ENCODE measurements at regions not wholly inside any gene's neighbourhood (a gene's known extent, or its start where the extent isn't known, plus 50 kb on each side); places are given as distances from the start of the nearest gene placed in this dataset.

DNA sequence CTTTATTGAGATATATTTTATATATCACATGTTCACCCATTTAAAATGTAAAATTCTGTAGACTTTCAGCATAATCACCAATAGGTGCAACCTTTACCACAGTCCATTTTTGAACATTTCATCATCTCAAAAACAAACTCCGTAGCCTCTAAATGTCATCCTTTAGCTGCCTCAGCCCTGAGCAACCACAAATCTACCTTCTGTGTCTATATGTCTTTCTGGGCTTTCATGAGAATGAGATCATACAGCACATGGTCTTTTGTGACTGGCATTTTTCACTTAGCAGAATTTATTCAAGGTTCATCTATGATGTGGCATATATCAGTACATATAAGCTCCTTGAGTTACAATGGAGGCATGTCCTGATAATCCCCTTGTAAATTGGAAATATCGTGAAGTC lies 320.5 kb downstream of the ETS1 start:
- no peak for DNase-seq

DNA sequence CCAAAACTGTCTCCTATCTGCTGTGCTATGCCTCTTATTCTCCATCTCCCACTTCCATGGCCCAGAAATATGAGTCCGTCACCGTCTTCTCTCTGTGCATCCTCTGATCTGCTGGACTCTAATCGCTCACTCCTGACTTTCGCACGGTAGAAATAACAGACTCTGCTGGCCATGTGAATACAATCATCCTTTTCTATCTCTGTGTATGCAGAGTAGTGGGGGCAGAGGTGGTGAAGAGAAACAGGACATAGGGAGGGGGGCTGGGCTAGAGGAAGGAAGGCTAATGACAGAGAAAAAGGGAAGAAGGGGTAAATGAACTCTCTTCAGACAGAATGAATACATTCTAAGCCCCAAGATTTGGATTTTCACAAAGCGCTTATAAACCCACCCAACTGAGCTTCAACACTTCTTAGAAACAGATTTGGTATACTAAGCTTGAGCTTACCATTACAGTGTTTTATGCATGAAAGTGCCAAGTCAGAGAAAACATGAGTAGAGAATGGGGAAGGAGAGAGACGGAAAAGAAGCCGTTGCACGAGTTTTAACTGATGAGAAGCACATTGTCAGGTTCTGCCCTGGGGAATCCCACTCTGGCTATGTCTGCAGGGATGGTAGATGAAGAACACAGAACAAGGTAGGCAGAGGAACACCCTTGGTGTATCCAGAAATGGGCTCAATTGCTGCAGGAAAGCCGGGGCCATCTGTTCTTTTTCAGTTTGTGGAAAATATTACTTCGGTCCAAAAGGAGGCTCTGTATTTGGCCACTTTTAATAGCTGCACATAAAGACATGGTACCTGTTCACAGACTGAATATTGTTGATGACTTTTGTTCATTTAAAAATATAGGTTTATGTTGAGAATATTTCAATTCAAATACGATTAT lies 324.7 kb downstream of the ETS1 start:
- no peak for DNase-seq

DNA sequence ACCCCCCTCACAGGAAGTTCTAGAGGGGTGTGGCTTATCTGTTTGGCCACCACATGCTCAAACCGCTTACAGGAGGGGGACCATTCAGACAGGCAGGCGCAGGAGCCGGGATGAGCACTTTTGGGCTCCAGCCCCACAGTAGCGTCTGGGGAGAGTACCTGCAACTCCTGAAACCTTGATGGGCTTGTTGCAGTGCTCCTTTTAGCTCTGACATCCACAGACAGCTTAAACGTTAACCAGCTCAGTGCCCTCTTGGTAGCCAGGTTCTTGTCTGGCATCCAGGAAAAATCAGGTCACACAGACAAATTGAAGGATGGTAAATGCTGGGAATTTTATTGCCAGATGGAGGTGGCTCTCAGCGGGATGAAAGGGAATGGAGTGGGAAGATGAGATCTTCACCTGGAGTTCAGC lies 326.3 kb downstream of the ETS1 start:
- no peak for DNase-seq

DNA sequence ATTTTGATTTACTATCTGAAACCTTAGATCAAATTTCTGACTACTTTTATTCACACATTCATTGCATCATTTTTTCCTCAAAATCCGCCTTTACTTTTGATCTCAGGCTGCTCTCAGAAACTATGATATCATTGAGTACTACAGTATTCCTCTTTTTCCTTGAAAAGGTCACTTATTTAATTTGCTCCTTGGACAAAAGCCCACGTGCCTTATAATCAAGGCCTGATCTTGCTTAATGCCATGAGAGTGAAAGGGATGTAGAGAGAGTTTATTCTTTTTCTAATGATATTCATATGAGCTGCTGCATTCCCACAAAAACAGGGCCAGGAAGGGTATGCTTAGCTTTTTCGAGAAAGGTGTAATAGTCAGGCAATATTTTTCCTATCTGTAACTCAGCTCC lies 327.0 kb downstream of the ETS1 start:
- no peak for DNase-seq

DNA sequence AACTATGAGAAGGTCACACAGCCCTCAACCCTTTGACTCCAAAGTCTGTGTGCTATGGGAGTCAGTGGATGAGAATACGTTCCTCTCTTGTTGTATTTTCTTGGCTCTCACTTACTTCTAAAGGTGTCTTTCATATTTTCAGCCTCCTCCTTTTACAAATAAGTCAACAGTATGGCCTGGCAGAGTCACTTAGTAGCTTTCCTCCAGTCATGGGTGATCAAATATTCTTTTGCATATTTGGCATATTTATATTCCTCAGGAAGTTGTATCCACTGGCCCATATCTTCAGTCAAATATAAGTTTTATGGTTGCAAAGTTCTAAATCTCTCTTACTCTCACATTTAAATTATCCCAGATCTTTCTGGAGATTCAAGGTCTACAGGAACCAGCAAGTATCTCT lies 327.5 kb downstream of the ETS1 start:
- no peak for DNase-seq

DNA sequence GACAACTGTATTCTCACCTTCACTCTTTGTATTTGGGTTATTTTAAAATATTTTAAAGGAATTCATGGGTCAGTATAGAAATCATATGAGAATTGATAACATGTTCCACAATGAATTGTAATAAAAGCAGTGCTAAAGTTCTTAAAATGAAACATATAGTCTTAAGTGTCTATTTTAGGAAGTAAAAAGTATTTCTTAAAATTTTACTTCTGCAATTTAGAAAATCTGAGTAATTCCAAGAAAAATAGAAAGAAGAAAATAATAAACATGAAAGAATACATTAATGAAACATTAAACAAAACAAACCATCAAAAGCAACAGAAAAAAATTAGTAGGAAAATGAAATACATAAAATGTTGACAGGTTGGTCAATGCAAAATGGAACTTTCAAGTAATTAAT lies 332.4 kb downstream of the ETS1 start:
- DNase-seq = no peak

DNA sequence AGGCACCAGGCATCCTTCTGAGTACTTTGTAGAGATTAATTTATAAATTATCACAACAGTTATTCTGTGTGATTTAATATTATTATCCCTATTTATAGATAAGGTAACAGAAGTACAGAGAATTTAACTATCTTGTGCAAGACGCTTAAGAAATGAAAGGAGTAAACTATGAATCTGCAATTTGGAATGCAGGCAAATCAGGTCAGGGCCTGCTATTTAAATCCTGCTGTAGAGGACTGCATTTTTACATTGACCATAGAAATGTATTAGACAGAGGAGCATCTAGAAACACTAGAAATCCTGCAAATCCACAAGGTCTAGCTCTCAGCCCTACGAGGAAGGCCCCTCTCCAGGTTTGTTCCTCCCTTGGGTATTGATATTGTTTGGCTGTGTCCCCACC lies 336.2 kb downstream of the ETS1 start:
- DNase-seq = no peak

DNA sequence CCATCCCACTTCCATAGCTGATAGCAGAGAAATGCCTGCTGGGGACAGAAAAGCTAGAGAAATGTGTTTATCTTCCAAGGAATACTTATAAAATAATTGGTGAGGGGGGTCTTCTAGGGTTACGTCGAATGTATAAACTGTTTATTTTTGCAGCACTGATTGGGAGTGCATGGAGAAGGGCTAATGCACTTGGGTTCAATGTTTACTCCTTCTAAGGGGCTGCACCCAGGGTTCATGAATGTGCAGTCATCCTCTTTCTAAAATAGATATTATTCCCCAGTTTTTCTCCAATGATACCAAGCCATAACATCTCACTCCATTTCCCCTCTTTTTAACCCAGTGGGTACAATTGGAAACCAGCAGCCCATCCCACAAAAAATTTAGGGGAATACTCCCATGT lies 336.9 kb downstream of the ETS1 start:
- no peak for DNase-seq

DNA sequence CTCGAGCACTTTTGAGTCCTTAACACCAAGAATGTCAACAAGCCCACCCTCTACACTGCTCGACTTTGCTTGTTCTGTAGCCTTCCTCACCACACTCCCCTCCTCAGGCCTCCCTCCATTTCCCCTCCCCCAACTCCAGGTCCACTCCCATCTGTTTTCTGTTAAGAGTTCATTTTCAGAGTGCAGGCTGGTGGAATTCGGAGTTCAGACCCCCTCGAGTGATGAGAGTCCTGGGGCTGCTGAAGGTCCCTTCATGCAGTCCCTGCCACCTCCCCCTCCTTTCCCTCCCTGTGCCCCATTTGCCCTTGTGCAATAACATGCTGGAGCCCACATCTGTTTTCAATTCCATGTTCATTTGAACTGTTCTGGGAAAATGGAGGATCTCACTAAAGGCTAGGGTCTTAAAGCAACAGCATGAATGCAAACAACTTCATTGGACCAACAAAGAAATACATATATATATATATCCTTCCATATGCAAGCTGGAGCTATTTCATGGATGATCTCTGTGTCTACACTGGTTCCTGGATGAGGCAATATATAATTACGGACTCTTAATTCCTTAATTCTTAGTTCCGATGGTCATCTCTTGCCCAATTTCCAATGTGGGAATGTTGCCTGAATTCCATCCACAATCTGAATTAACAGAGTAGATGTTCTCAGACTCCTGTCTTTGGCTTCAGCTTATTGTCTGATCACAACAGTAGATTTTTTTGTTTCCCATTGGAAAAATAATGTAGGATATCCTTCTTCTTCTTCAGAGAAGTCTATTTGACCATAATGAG lies 340.4 kb downstream of the ETS1 start:
- DNase-seq = peak in 1 of 3 donors; percentile 24

DNA sequence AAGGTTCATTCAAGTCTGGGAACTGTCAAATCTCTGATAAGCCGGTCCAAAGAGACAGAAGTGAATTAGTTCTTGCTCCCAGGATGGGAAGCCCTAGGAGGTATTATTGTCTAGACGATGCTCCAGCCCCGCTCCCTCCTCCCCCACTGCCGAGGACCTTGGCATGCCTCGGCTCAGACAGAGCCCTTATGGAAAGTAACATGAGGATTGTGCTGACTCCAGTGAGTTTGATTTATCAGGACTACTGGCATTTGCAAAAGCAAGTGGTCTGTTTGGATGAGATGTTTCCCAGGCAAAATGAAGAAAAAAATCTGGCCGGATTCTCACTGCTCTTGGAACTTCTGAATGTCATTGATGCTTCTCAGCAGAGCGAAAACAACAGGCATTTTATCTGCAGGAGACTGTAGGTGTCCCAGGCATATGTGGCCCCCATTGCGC lies 341.0 kb downstream of the ETS1 start:
- DNase-seq = peak; percentile 41 to 83 (median 54)

DNA sequence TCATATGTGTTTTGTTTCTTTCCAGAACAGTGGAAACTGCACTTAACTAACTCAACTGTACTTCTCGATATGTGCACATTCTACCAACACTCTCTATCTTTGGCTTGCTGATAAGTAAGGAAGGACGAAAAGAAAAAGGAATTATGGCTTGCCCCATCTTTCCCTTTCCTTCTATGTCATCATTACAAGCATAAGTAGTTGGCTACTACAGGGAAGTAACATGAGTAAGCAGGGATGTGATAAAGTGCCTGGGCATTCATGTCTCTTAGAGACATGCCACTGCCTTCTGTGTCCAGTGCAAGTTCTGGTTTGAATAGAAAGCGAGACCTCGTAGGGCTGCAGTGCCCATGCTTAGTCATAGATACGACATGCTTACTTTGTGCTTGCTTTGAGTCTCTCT lies 342.5 kb downstream of the ETS1 start:
- DNase-seq = no peak

DNA sequence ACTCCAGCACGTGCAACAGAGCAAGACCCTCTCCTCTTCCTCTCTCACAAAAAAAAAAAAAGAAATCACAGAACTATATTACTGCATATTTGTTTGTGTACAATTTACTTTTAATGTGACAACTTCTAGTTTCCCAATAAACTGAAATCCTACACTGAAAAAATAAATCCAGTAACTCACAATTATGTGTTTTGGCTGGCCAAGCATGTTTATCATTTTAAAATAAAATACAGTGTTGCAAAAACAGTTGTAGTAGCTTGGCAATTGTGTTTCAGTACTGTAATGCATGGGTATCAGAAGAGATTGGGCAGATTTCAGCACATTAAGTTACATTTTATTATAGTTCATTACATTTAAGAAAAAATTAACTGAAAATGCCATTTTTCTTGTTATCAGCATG lies 344.9 kb downstream of the ETS1 start:
- DNase-seq = no peak

DNA sequence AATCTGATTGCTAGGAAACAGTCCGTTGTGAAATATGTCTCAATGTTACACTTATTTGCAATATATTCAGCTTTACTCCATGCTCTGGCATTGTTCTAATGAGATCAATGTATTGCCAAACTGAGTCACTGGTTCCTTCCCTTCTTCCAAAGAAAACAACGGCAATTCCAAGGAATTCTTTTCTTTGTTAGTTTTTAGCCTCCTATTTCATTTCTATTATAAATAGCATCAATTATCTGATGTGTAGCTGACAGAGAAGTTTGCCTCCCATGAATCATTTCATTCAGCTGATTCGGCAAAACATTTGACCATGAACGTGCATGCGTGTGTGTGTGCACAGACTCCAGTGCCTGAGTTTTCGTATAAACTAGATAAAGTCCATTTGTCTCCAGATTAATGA lies 346.8 kb downstream of the ETS1 start:
- DNase-seq = peak; percentile 22 to 67 (median 39)

DNA sequence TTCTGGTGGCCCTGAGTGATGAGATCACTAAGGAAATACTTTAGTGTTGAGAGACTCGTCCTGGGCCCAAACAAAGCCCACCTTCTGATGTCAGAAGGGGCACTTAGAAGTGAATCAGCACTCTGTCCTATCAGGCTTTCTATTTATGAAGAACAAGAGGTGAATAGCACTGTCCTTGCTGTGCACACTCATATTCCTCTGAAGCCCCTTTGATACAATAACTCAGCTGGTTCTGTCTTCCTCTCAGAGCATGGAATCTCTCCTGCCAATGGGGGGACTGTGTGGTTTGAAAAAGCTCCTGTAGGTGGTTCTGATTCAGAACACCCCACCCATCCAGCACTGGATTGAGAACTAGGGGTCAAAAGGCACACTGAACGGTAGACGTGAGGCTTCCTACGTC lies 348.1 kb downstream of the ETS1 start:
- DNase-seq = no peak

DNA sequence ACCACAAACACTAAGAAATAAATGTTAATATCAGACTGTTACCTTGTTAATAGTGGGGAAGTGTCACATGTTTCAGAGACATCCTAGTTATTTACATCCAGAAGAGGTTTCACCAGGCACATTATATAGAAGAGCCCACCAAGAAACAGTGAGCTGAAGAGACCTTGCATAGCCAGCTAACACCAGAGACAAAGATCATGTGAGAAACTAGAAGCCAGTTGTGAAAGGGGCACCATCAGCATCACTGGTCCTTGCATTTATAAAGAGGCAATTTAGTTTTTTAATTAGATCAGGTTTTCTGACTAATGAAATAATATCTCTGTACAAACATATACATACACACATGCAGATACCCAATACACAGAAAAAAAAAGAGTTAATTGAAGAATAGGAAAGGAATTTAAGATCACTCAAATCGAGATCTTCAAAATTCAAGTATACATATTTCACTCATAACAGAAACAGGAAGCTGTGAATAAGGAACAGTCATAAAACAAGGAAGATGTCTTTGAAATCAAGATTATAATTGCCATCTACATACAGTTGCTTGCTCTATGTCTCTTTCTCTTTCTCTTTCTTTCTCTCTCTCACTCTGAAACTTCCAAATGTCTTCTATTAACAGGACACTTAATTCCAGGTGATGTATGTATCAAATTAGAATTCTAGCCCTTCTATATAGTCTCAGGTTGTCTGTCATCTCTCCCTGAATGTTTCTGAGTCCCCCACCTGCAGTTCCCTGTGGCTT lies 348.7 kb downstream of the ETS1 start:
- no peak for DNase-seq

DNA sequence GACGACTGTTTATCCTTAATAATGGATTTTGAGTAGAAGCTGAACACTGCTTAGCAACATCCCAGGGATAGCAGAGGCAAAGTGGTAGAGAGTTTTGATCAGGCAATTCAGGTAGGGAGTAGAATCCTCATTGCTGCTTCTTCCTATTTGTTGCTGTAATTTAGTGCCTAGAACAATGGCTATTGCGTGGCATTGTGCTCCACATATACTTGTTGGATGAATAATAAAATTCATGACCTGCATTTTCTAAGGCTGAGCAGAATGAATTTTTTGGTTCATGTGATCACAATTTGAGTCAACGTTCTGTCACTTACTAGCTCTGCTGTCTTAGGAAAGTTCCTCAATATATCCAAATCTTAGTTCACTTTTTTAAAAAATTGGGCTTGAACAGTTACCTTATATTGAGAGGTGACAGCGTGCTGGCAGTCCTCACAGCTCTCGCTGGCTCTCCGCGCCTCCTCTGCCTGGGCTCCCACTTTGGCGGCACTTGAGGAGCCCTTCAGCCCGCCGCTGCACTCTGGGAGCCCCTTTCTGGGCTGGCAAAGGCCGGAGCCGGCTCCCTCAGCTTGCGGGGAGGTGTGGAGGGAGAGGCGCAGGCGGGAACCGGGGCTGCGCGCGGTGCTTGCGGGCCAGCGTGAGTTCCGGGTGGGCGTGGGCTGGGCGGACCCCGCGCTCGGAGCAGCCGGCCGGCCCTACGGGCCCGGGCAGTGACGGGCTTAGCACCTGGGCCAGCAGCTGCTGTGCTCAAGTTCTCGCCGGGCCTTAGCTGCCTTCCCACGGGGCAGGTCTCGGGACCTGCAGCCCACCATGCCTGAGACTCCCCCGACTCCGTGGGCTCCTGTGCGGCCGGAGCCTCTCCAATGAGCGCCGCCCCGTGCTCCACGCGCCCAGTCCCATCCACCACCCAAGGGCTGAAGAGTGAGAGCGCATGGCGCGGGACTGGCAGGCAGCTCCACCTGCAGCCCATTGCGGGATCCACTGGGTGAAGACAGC lies 350.6 kb downstream of the ETS1 start:
- DNase-seq = no peak

DNA sequence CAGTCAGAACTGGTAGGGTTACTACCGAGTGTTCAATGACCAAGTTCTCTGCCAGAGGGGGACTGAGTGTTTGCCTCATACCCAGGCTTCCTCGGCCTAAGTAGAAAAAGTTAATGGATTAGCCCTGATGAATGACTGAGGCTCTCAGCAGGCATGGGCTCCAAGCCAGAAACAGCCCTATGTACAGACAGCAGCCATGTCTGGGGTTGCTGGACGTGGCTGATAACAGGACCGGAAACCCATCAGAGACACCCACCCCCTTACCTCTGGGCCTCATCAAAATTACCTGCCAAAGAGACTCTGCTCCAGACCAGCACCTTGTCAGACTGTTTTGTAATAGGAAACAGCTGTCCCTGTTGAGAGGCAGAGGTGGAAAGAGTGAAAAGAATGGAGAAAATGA lies 351.4 kb downstream of the ETS1 start:
- peak in 2 of 3 donors; percentile 16 to 37 for DNase-seq

DNA sequence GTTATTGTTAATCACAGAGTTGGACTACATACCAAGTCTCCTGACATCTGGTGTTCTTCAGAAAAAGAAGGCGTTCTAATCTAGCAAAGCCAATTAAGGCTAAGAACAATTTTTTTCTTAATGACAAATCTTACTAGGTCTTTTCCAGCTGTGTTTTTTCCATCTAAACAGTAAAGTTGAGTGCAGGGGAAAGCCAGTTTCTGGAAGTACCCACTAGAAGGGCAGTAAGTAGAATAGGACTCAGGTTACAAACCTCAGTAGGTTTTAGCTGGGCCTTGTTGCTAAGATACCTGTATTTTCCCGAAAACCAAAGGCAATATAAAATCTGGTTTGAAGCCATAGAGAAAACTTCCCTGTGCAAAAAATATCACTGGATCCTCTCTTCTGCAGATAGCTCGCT lies 351.9 kb downstream of the ETS1 start:
- peak in 2 of 3 donors; percentile 39 to 60 for DNase-seq

DNA sequence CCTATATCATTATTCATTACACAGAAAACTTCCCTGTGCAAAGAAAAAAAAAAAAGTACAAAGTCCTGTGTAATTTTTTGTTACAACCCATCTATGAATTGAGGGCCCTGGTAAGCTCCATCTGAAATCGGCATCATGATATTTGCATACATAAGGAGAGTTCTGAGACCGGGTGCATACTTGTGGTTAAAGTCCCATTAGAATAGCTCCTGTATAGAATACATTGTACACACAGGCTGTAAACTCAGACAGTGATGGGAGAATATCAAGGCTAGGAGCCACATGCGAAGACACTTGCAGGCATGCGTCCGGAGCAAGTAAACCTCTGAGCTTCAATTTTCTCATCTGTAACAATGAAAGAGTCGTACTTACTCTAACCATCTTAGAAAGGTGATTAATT lies 353.2 kb downstream of the ETS1 start:
- DNase-seq = no peak

DNA sequence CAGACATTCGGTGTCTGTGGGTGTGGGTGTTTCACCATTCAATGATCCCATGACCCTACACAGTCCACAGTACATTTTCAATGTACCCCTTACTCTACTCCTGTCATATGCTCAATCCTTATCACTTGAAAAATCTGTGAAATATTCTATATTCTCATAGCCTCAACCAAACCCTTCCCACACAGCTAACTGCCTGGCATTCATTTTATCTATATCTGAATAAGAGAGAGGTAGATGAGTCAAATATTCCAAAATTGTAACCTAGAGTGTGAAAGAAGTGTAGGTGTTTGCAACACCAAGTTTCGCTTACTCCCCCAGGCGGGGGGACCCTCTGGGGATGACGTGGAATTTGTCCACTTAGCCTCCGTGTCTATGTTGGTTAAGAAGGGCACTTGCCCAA lies 354.8 kb downstream of the ETS1 start:
- no peak for DNase-seq

DNA sequence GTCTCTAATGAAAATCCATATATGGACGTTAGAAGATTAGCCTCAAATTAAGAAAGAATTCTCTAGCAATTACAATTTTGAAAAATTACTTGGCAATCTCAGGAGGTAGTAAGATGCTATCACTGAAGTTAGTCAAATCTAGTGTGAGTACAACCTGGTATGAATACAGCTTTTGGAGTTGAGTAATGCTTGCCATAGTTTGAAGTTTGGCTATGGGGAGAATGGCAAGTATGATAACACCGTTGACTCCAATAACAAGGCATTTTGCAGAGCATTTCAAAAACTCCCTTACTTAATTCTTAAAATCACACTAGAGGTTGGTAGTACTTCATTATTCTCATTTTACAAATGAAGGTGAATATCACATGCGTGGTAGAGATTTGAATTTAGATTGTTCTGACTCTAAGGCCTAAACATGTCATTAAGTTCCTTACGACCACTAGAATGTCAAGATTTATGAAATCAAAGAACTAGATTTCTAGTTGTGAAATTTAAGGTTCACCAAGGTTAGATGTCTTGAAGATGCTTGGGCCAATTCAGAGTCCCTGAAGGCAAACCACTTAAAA lies 355.4 kb downstream of the ETS1 start:
- no peak for DNase-seq

Measured in muscle of back (tissue), 3 donors.